PC-3 (cell line): ENCODE measurements at regions not wholly inside any gene's neighbourhood (a gene's known extent, or its start where the extent isn't known, plus 50 kb on each side); places are given as distances from the start of the nearest gene placed in this dataset.

Experiments
- CTCF ChIP-seq: fragments of 300-600 bp; sonication (generic); conservative IDR thresholded peaks from 2 replicates; pipeline ENCODE4 v1.5.1; 2017; ENCODE audit warnings: antibody characterized with exemption, low read depth, mild to moderate bottlenecking, low read length
- EZH2phosphoT487 ChIP-seq: fragments of 300-600 bp; sonication (generic); IDR thresholded peaks from 2 replicates; pipeline ENCODE4 v1.6.1; 2018; ENCODE audit warnings: mild to moderate bottlenecking, antibody characterized with exemption, low read length, borderline replicate concordance

- no peak for TF ChIP-seq CTCF
- no peak for TF ChIP-seq EZH2phosphoT487
Measured at GRCh38 chr18:78894033-78894305, 85.6 kb upstream of the SALL3 start.
